ENCODE measurements at regions not wholly inside any gene's neighbourhood (a gene's known extent, or its start where the extent isn't known, plus 50 kb on each side); places are given as distances from the start of the nearest gene placed in this dataset.

DNA sequence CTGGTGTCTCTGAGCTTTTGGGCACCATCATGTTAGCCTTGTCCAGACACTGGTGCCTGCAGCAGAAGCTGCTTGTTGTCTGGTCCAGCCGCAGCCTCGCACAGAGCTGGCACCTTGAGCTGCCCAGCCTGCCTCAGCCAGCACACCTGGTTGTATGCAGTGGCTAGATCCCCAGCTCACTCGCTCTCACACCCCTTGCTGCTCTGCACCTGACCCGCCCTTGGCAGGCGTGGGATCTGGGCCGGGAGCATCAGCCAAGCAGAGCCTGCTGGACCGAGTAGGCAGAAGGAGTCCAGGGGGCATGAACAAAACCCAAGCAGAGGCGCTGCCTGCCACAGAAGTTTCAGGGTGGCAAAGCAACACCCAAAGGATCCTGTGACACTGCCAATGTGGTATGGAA lies 79.7 kb upstream of the ITGB1 start:
- TF ChIP-seq CTCF (IDR thresholded peaks at IDR 0.05) (no peak), POLR2A (IDR thresholded peaks at IDR 0.05) (no peak)
